Smooth muscle cell (in vitro differentiated cells): ENCODE measurements at regions not wholly inside any gene's neighbourhood (a gene's known extent, or its start where the extent isn't known, plus 50 kb on each side); places are given as distances from the start of the nearest gene placed in this dataset.

Experiments
- DNase-seq: peaks from one replicate; lab custom pipeline; 2025; ENCODE audit not compliant: unreplicated experiment; lab: John Stamatoyannopoulos, UW
- H2AFZ ChIP-seq: fragments of 200-600 bp; sonication (generic); 2 replicates; pipeline ENCODE4 v1.6.0; 2016; ENCODE audit warnings: antibody characterized with exemption, low read depth, mild to moderate bottlenecking
- H3F3A ChIP-seq: fragments of 200-600 bp; sonication (generic); 2 replicates; pipeline ENCODE4 v1.6.0; 2017; ENCODE audit warnings: antibody characterized with exemption, low read depth
- H3K27ac ChIP-seq: fragments of 200-600 bp; sonication (generic); 2 replicates; pipeline ENCODE4 v1.5.1; 2016; ENCODE audit warnings: low read depth, mild to moderate bottlenecking
- H3K27me3 ChIP-seq: fragments of 200-600 bp; sonication (generic); 2 replicates; pipeline ENCODE4 v1.6.1; 2016; ENCODE audit warnings: low read depth, mild to moderate bottlenecking
- H3K36me3 ChIP-seq: fragments of 200-600 bp; sonication (generic); 2 replicates; pipeline ENCODE4 v1.5.1; 2016; ENCODE audit warnings: low read depth
- H3K4me1 ChIP-seq: fragments of 200-600 bp; sonication (generic); 2 replicates; pipeline ENCODE4 v1.5.1; 2016; ENCODE audit warnings: low read depth
- H3K4me2 ChIP-seq: fragments of 200-600 bp; sonication (generic); 2 replicates; pipeline ENCODE4 v1.6.0; 2016; ENCODE audit warnings: mild to moderate bottlenecking
- H3K4me3 ChIP-seq: fragments of 200-600 bp; sonication (generic); 2 replicates; pipeline ENCODE4 v1.5.1; 2016; ENCODE audit warnings: mild to moderate bottlenecking
- H3K79me2 ChIP-seq: fragments of 200-600 bp; sonication (generic); 2 replicates; pipeline ENCODE4 v1.6.0; 2016; ENCODE audit warnings: low read depth, mild to moderate bottlenecking
- H3K9ac ChIP-seq: fragments of 200-600 bp; sonication (generic); 2 replicates; pipeline ENCODE4 v1.6.0; 2016; ENCODE audit warnings: low read depth
- H3K9me3 ChIP-seq: fragments of 200-600 bp; sonication (generic); replicated peaks from 2 replicates; pipeline ENCODE4 v1.5.1; 2016; ENCODE audit warnings: low read depth
- H4K20me1 ChIP-seq: fragments of 200-600 bp; sonication (generic); 2 replicates; pipeline ENCODE4 v1.6.0; 2016; ENCODE audit warnings: low read depth
- WGBS: methylation state at CpG from one replicate; pipeline ENCODE4 v1.1.7; 2016; ENCODE audit warnings: low lambda C conversion rate; 5-methylcytosine and 5-hydroxymethylcytosine counted together
- TF ChIP-seq, protein P1 (sequence below): fragments of 200-600 bp; sonication (generic); IDR thresholded peaks from 2 replicates; pipeline ENCODE4 v1.5.1; 2017; ENCODE audit warnings: borderline replicate concordance, mild to moderate bottlenecking, antibody characterized with exemption; ENCODE audit not compliant: insufficient read depth, poor library complexity, severe bottlenecking

DNA sequence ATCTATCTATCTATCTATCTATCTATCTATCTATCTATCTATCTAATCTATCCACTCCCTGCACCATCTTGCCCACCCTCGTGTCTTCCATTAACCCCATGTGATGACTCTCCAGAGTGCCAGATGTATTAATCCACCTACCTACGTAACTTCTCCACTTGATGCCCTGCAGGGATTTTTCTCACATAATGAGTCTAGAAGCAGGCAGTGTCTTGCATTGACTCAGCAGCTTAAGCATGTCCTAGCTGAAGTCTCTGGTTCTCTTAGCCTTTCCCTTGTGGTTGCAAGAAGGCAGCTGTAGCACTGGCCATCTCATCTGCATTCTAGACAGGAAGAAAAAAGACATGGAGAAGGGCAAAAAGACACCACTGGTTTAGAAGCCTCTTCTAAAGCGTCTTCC, 96.7 kb upstream of the ALDH1B1 start:
- H3K27me3 ChIP-seq = no peaks in the 10 kb centered on the region
- H3K79me2 ChIP-seq = no peaks in the 10 kb centered on the region
- no peak for DNase-seq
- no peaks in the 10 kb centered on the region for H4K20me1 ChIP-seq
- H3K4me2 ChIP-seq = no peak overlapping the region
- no peak overlapping the region for H2AFZ ChIP-seq
- no peaks in the 10 kb centered on the region for H3K36me3 ChIP-seq
- TF ChIP-seq, protein P1, sequence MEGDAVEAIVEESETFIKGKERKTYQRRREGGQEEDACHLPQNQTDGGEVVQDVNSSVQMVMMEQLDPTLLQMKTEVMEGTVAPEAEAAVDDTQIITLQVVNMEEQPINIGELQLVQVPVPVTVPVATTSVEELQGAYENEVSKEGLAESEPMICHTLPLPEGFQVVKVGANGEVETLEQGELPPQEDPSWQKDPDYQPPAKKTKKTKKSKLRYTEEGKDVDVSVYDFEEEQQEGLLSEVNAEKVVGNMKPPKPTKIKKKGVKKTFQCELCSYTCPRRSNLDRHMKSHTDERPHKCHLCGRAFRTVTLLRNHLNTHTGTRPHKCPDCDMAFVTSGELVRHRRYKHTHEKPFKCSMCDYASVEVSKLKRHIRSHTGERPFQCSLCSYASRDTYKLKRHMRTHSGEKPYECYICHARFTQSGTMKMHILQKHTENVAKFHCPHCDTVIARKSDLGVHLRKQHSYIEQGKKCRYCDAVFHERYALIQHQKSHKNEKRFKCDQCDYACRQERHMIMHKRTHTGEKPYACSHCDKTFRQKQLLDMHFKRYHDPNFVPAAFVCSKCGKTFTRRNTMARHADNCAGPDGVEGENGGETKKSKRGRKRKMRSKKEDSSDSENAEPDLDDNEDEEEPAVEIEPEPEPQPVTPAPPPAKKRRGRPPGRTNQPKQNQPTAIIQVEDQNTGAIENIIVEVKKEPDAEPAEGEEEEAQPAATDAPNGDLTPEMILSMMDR = no peak
- WGBS = 50% methylated on average over 3 of the region's 3 CpGs
- H3F3A ChIP-seq = no peaks in the 10 kb centered on the region
- no peak overlapping the region for H3K4me3 ChIP-seq
- no peak overlapping the region for H3K27ac ChIP-seq
- H3K9ac ChIP-seq = no peak overlapping the region
- H3K9me3 ChIP-seq = no peaks in the 10 kb centered on the region
- no peaks in the 10 kb centered on the region for H3K4me1 ChIP-seq

- Histone ChIP-seq H3K4me1 (no peaks in the 10 kb centered on the region), H2AFZ (no peak overlapping the region), H3F3A (no peaks in the 10 kb centered on the region), H3K27me3 (no peaks in the 10 kb centered on the region), H3K79me2 (no peaks in the 10 kb centered on the region), H3K4me2 (no peak overlapping the region), H3K36me3 (no peaks in the 10 kb centered on the region), H3K4me3 (no peak overlapping the region), H4K20me1 (no peaks in the 10 kb centered on the region), H3K9me3 (no peaks in the 10 kb centered on the region), H3K27ac (no peak overlapping the region), H3K9ac (no peak overlapping the region)
- WGBS = 68% methylated on average over 8 of the region's 8 CpGs
- no peak for DNase-seq
- TF ChIP-seq, protein P1 = no peak
These were observed 98.1 kb upstream of the ALDH1B1 start for GRCh38 chr9:38294220-38294960.

DNA sequence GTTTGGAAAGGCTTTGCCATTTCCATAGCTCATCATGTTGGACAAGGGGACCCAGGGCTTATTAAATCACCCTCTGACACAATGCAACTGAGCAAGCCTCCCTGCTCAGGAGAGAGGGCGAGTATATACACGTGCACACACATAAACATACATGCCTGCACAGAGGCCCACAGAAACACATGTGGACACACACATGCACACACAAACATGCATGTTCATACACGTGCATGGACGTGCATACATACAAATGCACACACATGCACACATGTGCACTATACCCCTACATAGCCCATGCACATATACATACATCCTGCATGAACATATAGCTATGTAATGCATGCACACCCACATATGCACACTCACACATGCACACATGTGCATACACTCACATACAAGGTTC, 99.5 kb upstream of the ALDH1B1 start:
- 87% methylated on average over 4 of the region's 4 CpGs for WGBS
- DNase-seq = no peak

More for the DNA sequence above, 99.5 kb upstream of the ALDH1B1 start:
- Histone ChIP-seq H3F3A (no peaks in the 10 kb centered on the region), H3K4me1 (no peaks in the 10 kb centered on the region), H3K4me2 (no peak overlapping the region), H4K20me1 (no peaks in the 10 kb centered on the region), H3K27me3 (no peaks in the 10 kb centered on the region), H3K9me3 (no peaks in the 10 kb centered on the region), H3K36me3 (no peaks in the 10 kb centered on the region), H3K27ac (no peak overlapping the region), H3K9ac (no peak overlapping the region), H3K79me2 (no peaks in the 10 kb centered on the region), H2AFZ (no peak overlapping the region), H3K4me3 (no peak overlapping the region)
- TF ChIP-seq, protein P1 = no peak
